GM20000 (cell line): ENCODE measurements at regions not wholly inside any gene's neighbourhood (a gene's known extent, or its start where the extent isn't known, plus 50 kb on each side); places are given as distances from the start of the nearest gene placed in this dataset.

Source experiments
- DNase-seq: peaks from one replicate; pipeline ENCODE4 v3.0.0; 2012; ENCODE audit warnings: low spot score
- TF ChIP-seq, protein P1 (sequence below): IDR thresholded peaks from 2 replicates; pipeline ENCODE4 v1.5.1; 2012; ENCODE audit warnings: mild to moderate bottlenecking, control low read depth; ENCODE audit errors: extremely low read depth, missing control alignments

GRCh38 chr11:122210367-122210997 lies 94.5 kb upstream of the BLID start:
- TF ChIP-seq, protein P1, sequence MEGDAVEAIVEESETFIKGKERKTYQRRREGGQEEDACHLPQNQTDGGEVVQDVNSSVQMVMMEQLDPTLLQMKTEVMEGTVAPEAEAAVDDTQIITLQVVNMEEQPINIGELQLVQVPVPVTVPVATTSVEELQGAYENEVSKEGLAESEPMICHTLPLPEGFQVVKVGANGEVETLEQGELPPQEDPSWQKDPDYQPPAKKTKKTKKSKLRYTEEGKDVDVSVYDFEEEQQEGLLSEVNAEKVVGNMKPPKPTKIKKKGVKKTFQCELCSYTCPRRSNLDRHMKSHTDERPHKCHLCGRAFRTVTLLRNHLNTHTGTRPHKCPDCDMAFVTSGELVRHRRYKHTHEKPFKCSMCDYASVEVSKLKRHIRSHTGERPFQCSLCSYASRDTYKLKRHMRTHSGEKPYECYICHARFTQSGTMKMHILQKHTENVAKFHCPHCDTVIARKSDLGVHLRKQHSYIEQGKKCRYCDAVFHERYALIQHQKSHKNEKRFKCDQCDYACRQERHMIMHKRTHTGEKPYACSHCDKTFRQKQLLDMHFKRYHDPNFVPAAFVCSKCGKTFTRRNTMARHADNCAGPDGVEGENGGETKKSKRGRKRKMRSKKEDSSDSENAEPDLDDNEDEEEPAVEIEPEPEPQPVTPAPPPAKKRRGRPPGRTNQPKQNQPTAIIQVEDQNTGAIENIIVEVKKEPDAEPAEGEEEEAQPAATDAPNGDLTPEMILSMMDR: no peak
- DNase-seq: no peak

- TF ChIP-seq, protein P1: no peak
- no peak for DNase-seq
Measured at GRCh38 chr11:122209619-122210366, 93.8 kb upstream of the BLID start.

DNA sequence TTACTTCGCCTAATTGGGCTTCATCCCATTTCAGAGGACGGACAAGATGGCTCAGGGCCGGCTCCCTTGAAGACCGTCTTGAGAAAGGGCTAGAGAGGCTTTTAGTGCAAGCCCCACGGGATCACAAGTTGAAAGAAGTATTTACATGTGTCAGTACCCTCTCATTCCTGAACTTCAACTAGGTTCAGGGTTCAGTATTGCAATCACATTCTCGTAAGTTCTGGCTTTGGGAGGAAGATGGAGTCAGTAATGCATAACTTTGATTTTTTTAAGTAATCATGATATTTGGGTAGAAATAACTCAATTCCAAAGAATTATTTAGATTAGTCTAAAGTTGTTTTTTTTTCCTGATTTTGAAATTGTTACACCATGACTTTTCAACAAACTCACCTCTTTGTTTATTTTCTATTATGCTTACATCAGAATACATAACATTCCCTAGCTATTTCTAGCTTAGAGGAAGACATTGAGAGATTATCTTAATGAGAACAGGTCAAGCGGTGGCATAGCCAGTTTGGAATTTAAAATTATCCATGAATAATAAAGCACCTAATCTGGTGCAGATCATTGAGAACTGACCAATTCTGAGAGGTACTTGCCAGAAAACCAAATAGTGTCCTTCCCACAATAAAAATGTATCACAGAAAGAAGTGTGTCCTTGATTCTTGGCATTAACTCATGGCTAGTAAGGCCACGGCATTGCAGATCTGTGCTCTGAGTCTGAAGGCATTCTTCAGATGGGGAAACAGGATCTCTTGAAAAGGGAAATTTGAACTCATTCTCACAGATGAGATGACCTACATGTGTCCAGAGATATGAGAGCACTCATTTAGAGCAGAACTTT lies 92.1 kb upstream of the BLID start:
- TF ChIP-seq, protein P1: no peak
- no peak for DNase-seq

- DNase-seq: no peak
- TF ChIP-seq, protein P1: no peak
Measured at GRCh38 chr11:122207505-122207904, 91.5 kb upstream of the BLID start.

GRCh38 chr11:122205036-122205435 lies 89.0 kb upstream of the BLID start:
- TF ChIP-seq, protein P1: no peak
- no peak for DNase-seq

DNA sequence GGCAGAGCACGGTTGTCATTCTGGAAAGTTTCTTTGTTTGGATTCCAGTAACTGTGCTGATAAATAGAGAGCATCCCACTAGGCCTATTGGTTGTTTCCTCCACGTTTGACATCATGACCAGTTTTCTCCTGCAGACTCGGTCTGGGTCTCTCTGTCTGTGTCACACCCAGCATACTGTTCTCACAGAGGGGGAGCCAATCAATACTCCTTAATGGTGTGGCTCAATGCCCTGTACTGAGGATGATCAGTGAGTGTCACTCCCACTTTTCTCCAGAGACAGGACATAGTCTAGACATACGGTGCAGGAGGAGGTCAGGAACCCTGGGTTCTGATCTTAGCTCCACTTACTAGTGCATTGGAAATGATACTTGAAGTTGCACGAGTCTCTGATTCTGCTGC lies 88.2 kb upstream of the BLID start:
- DNase-seq: no peak
- TF ChIP-seq, protein P1: no peak
